ENCODE measurements at regions not wholly inside any gene's neighbourhood (a gene's known extent, or its start where the extent isn't known, plus 50 kb on each side); places are given as distances from the start of the nearest gene placed in this dataset.
A peak's percentile ranks its signal among the peaks of the same experiment; 100 is the strongest.

DNA sequence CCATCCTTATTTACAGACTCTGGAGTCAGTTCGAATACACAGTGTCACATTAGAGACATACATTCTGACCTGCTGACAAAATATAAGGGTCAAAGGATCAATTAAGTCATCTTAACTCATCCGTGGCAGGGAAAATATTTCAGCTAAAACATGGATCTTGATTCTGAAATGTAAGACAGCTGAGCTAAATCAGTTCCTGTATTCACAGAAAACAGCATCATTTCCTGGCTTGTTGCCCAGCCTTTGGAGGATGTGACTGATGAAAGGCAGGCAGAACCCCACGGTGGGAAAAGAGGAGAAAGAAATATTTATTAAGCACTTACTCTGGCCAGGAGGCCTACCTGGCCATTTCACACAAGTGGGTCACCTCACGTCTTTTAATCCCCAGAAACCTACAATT lies 101.9 kb downstream of the GAS2L3 start:
- DNase-seq: peak in 1 of 2 experiments; percentile 58

DNA sequence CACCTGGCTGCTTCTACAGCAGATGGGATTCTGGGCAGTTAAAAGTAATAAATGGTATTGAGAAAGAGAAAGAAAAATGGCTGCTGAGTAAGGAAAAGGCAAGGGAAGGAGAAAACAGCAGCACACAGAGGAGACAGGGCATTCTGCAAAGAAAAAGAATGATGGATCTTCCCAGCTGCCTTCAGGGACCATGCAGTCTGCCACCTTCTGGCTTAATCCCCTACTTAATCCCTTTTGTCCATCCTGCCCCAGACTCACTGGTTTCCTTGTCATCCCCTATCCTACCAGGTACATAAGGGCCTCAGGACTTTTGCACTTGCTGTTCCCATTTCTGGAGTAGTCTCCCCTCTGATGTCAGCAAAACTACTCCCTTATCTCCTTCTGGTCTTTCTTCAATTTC lies 107.6 kb downstream of the GAS2L3 start:
- no peak for DNase-seq

DNA sequence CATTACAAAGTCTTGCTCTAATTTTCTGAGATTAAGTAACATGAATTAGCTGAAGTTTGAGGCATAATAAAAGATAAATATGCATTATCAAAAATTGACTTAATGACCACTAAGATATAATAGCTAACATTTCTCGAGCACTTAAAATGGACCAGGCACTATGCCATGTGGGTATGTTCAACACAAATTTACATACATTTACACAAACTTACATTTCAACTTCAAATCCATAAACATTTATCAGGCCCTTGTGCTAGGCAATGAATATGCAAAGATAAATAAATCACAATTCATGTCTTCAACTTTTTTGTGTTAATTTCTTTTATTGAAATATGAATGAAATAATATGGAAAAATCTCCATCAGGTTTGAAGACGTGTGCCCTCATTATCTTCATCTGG lies 108.7 kb downstream of the GAS2L3 start:
- DNase-seq: no peak

DNA sequence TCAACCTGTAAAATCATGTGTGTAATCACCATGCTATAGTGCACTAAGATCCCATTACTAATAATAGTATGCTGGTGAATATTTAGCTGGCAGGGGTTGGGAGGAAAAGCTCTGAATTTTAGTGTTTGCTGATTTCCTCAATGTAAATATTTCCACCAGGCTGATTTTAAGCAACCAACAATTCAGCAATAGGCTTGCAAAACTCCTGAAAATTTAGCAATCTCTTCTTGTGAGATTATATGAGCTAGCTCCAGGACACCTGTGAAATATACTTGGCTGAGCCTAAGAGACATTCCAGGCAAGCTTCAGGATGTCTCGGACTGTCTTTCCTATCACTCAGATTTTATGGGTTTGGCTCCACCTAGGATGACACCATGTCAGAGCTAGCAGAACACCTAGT lies 106.9 kb upstream of the ANO4 start:
- no peak for DNase-seq

DNA sequence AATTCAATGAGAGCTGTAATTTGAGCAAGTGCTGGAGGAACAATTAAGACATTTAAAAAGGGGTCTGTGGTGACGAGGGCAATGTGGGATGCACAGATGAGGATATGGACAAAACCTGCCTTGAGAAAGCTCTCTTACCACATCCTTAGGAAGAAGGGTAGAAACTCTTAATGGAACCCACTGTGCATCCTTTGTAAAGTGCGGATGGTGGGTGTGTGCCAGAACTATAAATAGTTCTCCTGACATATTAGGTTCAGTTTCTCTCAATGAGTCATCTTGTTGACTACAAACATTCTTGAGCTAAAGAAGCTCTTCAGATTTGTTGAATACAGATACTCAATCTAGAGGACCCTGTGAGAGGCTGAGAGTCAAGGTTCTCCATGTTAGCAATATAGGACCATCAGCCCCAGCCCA lies 106.1 kb upstream of the ANO4 start:
- DNase-seq: no peak

DNA sequence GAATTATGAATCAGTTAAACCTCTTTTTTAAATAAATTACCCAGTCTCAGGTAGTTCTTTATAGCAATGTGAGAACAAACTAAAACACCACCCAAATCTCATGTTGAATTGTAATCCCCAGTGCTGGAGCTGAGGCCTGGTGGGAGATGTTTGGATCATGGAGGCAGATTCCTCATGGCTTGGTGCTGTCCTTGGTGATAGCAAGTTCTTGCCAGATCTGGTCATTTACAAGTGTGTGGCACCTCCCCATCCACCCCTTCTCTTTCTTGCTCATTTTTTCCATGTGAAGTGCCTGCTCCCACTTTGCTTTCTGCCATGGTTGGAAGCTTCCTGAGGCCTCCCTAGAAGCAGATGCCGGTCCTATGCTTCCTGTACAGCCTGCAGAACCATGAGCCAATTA lies 102.1 kb upstream of the ANO4 start:
- DNase-seq: no peak

DNA sequence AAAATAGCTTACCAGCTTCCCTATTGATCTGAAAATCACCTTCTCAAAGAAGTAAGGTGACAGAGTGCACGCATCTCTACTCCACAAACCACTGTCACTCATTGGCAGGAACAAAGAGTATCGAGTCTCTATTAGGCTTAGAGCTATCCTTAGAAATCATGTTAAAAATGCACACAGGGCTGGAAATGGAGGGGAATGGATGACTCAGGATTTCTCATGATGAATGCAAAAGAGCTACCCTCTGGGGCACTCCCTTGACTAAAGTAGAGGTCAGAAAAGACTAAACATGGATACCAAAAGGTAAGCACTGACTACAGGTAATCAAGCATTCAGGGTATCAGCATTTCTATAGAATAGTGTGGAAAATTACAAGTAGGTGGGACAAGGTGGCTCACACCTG lies 96.1 kb upstream of the ANO4 start:
- DNase-seq: no peak

DNA sequence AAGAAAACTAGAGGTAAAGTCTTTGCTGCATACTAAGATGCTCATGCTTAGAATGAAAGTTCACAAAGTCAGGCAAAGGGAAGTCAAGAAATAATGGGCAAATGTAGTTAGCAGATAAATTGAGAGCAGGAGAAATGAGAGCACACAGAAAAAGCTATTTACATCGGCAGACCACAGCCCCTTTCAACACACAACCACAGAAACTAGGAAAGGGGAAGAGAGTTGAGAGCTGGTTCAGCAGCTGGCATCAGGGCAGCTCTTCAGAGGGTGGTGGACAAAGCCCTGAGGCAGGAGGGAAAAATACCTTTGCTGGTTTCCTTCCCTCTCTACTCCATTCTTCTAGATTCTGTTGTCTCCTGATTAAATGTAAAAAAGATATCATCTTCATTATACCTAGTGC lies 95.4 kb upstream of the ANO4 start:
- no peak for DNase-seq

DNA sequence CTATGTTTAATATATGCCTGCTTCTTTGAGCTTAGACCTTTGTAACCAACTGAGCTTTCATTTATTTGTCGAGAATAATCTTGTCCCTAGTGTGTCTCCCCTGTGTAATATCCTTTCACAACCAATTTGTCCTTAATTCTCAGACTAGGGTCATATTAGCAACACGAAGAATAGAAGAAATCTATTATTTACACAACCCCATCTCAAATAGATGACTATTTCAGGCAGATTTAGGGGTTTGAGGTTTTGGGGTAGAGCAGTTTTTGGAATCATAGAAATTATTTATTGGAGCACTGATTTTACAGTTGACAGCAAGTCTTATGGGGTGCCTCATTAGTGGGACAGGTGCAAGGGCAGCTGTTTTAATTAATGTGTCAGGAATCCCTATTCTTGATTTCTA lies 91.2 kb upstream of the ANO4 start:
- DNase-seq: no peak

DNA sequence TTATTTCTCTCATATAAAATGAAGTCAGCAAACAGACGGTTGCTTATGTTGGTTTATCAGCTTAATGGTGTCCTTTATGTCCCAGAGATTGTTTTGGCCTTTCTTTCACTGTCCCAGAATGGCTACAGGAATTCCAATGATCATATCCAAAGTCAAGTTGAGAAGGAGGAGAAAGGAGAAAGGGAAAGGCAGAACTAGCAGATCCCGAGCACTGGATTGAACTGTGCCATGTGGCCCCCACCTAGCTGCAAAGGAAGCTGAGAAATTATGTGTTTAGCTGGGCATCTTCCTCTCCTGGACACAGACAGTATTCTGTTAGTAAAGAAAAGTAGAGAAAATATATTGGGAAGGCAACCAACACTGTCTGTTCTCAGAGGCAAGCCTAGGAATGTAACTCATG lies 90.7 kb upstream of the ANO4 start:
- DNase-seq: no peak

DNA sequence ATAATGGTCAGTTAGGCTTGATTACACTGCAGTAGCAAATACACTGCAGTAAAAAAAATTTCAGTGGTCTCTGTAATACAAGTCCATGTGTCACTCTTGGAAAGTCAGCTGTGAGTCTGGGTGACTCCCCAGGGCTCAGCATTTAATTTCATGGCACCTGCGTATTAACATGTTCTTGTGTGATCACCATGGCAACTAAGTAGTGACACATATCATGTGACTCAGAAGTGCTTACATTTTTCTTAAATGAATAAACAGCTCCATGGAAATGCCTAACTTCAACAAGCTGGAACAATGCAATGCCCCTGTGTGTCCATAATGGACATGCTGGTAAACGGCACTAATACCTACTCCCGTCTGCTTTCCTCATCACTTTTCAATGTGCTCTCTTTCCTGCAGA lies 88.5 kb upstream of the ANO4 start:
- no peak for DNase-seq

DNA sequence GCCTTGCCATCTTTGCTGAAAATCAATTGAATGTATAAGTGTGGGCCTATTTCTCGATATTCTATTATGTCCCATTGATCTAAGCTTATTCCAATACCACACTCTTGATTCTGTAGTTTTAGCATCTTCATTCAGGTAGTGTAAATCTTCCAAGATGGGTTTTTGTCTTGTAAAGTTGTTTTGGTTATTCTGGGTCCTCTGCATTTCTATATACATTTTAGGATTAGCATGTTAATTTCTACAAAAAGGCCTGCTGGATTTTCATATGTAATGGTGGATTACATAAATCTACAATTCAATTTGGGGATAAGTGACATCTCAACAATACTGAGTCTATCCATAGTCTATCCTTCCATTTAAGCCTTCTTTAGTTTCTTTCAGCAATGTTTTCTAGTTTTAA lies 86.0 kb upstream of the ANO4 start:
- no peak for DNase-seq

DNA sequence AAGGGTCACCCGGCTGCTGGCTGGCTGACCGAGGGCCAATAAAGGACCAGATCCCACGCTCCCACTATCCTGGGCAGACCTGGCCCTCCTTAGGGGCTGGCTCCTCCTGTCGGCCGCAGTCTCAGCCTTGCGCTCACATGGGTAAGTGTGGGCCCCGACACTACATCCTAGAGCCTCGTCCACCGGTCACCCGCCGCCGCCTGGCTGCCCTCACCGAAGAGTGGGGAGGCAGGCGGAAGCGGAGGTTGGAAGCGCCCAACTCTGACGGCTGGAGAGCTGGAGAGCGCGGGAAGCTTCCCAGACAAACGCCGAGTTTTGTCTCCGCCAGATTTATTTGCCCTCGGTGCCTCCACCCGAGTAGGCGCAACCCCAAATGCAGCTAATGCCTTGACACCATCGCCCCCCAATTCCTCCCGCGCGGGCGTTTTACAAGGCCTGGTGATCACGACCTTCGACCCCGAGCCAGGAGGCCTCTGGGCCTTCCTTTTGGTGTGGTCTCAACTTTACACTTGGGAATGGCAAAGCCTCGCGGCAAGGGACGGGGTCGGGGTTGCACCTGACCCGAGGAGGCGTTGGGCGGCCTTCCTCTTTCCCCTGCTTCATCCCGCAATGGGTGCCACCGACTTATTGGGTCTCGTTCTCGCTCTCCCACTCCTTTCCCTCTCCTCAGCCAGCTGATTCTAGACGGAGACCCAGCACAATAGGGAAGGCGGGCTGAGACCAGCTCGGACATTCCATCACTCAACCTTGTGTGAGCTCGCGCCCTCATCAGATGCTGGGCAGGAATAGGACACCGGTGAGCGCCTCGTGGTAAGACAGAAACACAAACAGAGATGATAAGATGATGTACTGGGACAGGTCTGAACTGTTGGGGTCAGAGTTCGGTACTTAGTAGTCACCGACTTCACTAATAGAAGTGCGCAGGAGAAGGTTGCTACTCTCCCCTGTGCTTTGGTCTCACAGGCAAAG lies 78.3 kb upstream of the ANO4 start:
- DNase-seq: no peak

DNA sequence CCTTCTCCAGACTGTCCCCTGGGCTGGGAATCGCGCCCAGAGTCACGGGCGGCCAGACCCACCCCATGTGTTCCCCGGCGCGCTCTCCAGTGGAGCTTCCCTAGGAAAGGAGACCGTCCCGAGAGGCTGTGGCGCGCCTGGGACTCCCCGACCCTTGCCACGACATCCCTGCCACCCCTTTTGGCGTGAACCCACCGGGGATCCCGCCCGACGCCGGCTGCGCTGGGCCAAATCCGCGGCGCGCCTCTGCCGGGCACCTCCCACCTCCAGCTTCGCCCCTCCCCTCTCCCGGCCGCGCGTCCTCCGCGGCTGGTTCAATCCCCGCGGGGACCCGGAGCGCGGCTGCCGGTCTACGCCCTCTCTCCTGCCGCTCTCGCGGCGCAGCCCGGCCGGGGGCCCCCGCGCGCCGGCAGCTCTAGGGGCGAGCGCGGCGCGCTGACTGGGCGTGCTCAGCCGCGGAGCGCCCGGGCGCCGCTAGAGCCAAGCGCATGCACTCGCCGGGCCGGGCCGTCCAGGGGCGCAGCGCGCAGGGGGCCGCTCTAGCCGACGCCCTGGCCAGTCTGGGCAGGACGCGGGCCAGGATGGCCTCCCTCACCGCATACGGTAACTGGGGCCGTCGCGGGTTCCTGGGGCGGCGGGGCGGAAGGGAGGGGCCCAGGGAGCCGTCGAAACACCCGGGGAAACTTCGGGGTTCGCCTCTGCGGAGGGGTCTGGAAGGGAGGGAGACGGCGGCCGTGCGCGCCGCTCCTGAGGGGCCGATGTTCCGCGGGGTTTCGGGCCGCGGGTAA lies 77.4 kb upstream of the ANO4 start:
- DNase-seq: no peak

DNA sequence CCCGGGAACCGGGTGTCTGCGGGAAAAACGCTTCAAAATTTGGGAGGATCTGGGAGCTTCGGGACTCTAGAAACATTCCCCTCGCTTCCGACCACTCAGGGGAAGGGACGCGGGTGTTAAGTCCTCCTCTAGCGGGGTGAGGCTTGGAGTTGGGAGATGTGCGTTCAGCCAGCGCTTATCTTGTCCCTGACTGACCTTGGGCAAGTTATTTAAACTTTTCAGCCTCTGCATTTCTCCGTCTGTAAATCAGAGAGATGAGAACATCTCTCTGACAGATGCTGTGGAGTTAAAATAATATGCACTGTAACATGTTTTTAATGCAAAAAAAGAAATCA lies 76.9 kb upstream of the ANO4 start:
- no peak for DNase-seq

DNA sequence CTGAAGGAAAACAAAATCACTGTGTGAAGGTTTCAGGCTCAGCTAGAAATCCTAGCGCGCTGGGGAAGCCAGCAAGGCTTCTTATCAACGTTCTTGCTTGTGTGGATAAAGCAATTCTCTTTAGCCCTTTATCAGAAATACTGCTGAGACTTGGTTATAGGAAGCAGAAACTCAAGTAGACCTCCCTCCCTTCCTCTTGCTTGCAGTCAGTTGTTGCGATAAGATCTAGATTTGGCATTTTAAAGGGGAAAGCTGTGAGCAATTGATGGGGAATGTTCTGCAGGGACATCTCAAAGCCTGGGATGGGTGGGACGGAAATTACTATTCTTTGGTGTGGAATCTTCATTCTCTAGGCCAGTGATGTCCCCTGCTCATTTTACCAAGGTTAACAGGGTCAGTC lies 76.4 kb upstream of the ANO4 start:
- DNase-seq: no peak

DNA sequence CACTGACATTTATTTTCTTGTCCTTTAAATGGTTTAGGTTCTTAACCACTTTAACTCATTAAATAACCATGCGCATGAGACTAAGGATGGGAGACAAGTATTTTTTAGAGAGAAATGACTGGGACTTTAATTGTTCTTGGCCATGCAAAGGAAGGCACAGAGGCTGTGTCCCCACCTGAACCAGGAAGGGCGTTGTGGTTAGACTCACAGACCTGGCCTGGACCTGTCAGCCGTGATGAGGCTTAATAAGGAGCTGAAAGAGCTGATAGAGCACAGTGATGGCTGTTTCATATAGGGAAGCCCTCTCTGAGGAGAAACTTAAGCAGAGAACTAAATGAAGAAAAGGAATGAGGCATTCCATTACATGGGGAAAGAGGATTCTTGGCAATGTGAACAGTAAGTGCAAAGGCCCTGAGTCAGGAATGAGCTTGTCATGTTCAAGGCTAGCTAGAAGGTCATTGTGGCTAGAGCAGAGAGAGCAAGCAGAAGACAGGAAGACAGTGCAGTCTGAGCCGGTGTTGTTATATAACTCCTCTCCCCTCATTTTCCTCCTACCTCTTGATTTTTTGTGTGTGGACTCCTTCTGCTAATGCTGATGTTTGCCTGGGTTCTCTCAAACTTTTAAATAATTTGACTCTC lies 74.4 kb upstream of the ANO4 start:
- no peak for DNase-seq

DNA sequence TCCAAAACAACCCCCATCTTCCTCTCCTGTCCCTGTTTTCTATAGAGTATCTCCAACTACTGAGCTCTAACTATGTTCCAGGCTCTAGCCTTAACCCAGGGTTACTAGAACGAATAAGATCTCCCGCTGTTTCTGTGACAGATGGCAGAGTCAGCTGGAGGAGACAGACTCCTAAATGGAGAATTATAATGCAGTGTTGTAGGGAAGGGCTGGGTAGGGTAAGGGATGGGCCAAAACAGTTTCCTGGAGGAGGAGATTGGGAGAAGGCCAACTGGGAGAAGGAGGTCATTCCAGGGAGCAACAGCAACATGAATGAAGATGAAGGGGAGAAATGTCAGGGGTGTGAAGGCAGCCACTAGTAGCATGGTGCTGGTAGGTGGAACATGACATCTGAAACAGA lies 73.4 kb upstream of the ANO4 start:
- DNase-seq: no peak

DNA sequence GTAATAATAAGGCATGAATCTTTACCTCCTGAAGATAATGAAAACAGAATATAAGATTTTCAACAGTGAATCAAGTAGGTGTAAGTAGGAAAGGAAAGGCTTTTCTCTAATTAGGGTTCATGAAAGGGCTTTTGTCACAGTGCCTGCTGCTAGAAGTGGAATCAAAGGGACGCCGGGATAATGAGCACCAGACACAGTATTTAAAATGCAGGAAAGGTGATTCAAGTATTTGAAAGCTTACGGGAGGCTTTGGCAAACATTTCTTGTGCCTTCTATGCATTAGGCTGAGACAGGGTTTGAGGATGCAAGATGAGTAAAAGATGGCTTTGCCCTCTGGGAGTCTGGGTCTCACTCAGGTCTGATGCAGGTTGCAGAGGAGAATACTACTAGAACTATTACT lies 70.5 kb upstream of the ANO4 start:
- no peak for DNase-seq

DNA sequence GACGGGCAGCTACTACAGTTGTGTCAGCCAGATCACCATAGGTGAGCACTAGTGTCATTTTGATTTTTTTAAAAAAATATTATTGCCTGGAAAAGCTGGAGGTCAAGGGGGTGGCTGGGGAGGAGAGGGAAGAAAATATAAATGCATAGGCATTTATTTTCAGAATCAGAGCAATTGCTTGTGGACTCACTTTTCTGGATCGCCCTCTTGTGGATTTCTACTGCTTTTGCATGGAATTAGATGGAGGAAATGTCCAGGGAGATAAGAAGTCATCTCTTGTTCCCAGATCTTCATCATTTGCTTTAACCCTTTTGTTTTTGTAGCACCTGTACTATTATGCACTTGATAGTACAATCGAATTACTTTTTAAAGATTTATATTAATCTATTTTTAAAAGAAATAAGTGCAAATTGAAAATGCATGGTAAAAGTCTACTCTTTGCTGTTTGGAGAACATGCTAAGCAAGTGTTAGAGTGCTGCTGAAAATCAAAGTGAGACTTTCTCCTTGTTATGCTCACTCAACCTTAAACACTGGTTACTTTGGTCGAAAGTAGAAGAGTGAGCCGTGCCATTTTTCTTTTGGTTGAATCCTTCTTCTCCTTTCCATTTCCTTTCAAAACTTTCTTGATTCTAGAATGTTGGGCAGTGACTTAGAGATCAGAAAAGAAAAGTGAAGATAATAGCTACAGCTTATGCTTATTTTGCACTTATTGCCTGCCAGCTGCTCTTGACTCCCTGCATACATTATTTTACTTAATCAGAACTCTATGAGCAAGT lies 60.6 kb upstream of the ANO4 start:
- peak; percentile 45 to 52 for DNase-seq

DNA sequence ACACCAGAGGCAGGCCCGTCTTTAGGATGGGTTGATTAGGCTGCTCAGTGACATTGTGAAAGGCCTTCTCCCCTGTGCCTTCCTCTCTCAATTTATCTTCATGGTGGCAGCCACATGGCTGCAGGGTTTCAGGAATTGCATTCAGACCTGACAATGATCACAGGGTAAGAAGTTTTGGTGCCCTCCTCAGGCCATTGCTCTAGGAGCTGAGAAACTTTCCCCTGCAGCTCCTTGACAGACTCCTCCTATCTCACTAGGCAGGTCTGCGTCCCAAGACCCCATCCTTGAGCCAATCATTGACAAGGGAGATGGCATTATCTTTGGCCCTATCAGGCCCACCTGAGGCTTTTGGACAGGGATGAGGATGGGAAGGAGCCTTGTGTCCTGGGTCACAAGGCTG lies 57.4 kb upstream of the ANO4 start:
- no peak for DNase-seq

DNA sequence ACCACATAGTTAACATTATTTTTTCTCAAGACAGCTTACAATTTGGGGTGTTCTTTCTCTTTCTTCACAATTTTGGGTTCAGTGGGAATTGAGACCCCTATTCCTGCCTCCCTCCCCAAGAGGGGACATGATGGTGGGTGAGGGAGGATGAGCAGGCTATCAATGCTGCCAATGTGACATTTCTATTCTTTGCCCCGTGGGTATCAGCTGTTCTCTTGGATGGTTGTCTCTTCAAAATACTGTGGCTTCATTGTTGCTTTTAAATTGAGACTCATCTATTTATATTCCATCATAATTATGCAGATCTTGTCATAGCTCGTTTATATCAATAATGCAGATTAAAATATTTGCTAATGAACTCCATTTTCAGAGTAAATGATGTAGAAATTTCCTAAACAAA lies 56.5 kb upstream of the ANO4 start:
- DNase-seq: no peak

DNA sequence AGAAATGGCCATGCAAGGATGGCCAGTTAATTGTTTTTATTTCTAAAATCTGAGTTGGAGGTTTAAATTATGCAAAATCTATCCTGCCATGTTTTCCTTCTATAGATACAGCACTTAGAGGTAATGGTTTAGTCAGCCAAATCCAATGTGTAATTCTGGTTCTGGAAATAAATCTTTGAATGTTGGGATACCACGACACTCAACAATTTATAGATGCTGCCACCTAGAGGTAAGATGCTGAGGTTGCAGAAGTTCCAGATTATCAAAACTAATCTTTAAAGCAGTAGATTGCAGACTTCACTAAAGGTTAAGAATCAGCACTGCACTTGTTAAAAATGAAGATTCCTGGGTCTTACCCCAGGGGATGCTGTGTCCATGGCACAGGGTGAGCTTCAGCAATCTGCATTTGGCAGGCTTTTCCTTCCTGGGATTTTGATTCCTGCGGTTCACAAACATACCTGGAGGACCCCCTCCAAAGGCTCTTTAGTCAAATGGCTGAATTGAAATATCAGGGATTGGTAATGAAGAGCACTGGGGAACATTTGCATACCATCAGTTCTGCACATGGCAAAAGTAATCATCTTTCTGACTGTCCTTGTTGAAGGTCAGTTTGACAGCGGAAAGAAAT lies 53.4 kb upstream of the ANO4 start:
- DNase-seq: peak in 1 of 2 experiments; percentile 1
